Activated CD4-positive, alpha-beta T cell treated with anti-CD3 and anti-CD28 coated beads for 48 hours (primary cell): ENCODE measurements at regions not wholly inside any gene's neighbourhood (a gene's known extent, or its start where the extent isn't known, plus 50 kb on each side); places are given as distances from the start of the nearest gene placed in this dataset.
"Not testable (repeated sequence)": the region's sequence is repeated elsewhere in the genome, so short reads cannot be mapped to it uniquely, and the experiment has no call there.

ENCODE experiments used
- DNase-seq: peaks from one replicate; pipeline ENCODE4 v3.0.0-alpha.2; 2020

DNA sequence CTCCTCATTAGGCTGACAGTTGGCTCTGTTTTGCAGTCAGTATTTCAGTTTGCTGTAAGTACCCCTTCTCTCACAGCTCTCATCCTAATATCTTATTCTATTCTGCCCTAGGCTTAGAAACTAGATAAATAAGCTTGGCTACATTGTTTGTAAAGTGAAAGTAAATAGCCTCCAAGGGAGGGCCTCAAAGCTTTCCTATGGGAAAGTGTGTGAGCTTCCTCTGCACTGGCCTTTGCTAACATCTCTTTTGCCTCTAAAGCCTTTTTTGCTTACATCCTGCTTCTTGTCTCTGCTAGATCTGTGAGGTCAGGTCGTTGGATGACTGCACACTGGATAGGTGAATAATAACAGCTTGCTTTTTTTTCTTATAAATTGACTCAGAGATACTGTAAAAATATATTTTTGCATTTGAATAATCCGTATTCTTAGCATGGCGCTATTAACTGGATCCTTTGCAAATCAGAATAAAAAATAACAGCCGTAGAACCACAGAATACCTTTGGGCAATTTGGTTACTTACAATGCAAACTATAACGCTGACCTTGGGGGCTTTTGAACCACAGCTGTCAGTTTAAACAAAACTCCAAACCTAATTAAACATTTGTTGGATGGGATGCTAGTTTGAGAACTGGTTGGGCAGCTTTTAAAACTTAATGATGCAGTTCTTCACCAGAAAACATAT lies 55.1 kb downstream of the TTC6 start:
- no peak for DNase-seq

DNA sequence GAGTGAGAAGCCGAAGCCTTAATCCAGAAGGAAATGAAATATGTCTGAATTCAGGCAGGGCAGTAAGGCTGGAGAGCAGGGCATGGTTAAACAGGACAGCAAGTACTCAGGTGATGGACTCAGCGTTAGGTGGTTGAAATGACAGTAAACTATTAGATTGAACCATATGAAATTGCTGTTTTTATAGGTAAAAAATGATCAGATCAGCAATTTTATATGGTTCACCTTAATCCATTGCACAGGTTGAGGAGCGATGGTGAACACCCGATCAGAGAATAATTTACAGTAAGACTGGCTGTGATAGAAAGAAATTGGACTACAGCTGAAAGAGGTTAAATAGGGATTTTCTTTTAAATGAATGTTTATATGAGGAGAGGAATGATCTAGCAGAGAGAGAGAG lies 56.6 kb downstream of the TTC6 start:
- DNase-seq: no peak

DNA sequence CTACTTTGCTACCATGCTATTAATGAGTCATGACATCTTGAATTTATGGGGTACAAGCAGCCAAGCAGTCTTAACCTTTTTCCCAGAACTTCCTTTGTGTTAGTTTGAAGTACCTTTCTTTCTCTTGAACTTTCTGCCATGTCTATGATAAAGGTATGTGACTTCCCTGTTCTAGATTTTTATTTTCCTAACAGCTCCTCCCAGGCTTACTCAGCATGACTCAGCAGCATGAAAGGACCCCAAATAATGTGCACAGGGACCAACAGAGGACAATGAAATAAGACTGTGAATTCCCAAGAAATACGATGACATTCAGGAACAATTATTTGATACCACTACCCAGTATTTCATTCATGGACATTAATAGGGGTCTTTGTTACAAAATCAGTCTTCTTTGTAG lies 60.0 kb downstream of the TTC6 start:
- DNase-seq: no peak

DNA sequence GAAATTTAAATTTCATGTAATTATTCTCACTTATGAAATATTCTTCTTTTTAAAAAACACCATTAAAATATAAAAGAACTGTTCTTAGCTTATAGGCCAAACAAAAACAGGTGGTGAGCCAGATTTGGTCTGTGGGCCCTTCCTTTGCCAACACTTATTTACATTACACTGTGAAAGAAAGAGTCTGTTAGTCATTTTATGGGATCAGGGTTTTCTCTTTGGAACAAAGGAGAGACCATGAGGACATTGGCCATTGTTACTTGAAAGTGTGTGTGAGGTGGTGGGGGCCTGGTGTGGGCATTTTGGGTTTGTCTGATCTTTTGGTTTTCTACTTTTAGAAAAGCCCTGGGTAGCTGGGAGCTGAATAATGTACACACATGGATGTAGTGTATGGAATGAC lies 62.7 kb downstream of the TTC6 start:
- DNase-seq: no peak

DNA sequence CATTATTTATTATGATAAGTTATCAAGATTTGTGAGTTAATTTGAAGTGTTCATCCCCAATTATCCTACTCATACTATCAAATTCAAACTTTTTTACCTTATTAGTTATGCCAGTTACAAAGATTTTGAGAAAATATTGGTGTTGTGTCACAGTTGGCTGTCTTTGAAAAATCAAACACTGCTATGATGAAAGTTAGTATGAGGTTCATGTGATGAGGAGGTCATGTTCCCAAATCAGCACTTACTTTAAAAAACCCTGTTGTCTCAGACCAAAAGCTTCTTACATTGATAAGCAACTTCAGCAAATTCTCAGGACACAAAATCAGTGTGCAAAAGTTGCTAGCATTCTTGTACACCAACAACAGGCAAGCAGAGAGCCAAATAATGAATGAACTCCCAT lies 68.1 kb downstream of the TTC6 start:
- DNase-seq: no peak

DNA sequence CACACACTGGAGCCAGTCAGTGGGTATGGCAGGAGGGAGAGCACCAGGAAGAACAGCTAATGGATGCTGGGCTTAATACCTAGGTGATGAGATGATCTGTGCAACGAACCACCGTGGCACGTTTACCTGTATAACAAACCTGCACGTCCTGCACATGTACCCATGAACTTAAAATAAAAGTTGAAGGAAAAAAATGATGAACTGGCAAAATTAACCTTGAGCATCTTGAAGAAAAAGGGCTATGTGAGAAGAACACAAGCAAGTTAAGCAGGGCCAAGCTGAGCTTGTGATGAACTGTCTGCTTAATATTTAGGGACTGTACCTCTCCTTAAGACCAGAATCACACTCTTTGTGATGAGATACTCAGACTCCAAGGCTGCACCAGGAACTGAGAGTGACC lies 70.0 kb downstream of the TTC6 start:
- DNase-seq: no peak

DNA sequence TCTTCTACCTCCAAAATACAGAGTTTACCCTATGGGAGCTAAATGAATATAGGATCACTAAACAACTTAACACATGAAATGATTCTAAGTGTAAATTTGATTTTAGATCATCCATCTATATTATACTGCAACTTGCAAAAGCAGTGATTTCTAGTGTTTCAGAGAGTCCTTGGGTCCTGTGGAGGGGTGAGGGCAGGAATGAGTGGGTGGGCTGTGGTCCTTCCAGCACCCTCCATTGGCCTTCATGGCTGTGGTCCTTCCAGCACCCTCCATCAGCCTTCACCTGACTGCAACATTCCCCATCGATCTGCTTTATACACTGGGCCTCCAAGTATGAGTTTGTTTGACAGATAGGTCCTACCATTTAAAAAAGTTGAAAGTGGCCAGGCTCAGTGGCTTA lies 70.5 kb downstream of the TTC6 start:
- DNase-seq: no peak

DNA sequence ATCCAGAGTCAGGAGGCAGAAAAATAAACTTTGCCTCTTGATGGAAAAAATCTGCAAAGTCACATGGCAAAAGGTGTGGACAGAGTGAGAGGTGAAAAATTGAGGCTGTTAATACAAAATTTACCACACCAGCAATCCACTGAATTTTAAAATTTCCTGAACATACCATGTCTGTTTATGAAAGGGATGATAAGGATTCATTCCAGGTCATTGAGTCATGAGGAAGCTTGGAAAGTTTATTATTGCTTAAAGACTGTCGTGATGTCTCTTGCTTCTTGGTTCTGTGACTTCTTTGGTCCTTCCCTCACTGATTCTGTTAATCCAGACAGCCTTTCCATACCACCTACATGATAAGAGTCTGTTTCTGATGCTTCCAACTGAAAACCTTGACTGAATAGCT lies 73.2 kb downstream of the TTC6 start:
- no peak for DNase-seq

DNA sequence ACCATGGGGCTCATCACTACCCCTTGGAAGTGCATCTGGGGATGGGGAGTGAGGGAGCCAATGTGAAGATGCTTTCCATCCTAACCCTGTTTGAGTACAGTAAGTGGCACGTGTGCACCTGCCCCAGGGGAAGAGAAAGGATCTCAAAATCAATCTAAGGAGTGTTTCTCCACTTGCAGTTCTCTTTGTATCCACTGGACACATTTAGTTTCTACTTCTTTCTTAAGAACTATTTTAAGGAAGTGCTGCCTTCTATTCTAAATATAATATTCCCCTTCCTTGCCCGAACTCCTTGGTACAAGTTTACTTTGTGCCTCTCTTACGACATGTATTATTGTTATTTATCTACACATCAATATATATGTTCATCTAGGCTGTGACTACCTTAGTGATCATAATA lies 73.8 kb downstream of the TTC6 start:
- DNase-seq: no peak

DNA sequence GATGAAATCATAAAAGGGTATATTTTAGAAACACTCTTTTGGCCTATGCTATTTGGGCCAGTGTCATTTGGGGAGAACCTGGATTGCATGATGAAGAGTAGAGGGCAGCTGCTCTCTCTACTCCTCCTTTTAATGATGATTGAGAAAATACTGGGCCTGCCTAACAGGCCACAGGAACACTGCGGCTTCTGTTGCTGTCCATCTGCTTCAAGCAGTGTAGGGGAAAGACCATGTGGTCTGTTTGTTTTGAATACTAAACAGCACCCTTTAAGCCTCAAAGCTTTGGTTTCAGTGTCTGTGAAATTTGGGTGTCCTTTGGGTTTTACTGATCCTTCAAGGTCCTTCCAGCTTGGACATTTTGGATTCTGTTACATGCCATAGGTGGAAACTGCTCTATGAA lies 78.0 kb downstream of the TTC6 start:
- no peak for DNase-seq

DNA sequence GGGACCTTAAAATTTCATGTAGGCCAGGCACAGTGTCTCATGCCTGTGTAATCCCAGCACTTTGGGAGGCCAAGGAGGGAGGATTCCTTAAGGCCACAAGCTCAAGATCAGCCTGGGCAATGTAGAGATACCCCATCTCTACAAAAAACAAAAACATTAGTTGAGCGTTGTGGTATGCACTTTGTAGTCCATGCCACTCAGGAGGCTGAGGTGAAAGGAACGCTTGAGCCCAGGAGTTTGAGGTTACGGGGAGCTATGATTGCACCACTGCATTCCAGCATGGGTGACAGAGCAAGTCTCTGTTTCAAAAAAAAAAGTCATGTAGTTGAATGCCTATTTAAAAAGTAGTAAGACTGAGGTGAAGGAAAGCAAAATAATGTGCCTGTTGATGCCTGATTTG lies 83.5 kb downstream of the TTC6 start:
- DNase-seq: no peak

DNA sequence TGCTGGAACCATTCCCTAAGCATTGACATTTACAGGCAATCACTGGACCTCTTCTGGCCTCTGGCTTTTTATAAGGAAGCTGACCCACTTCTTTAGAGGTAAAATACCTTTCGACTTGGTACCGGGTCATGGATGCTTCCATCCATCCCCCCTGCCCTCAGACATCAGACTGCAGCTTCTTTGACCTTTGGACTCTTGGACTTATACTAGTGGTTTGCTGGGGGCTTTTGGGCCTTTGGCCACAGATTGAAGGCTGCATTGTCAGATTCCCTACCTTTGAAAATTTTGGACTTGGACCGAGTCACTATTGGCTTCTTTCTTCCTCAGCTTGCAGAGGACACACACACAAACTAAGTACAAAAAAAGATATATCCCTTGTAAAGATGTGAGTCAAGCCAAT lies 86.1 kb downstream of the TTC6 start:
- no peak for DNase-seq

DNA sequence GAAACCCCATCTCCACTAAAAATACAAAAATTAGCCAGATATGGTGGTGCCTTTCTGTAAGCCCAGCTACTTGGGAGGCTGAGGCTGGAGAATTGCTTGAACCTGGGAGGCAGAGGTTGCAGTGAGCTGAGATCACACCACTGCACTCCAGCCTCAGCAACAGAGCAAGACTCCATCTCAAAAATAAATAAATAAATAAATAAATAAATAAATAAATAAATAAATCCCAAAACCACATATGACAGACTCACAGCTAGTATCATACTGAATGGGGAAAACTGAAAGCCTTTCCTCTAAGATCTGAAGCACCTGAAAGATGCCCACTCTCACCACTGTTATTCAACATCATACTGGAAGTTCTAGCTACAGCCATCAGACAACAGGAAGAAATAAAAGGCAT lies 97.3 kb downstream of the TTC6 start:
- DNase-seq: not testable (repeated sequence)

DNA sequence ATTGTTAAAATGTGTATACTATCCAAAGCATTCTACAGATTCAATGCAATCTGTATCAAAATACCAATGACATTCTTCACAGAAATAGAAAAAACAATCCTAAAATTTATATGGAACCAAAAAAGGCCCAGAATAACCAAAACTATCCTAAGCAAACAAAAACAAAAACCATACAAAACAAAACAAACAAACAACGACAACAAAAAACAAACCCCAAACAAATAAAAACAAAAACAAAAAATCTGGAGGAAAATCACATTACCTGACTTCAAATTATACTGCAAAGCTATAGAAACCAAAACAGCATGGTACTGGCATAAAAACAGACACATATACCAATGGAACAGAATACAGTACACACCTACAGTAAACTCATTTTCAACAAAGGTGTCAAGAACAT lies 98.0 kb downstream of the TTC6 start:
- not testable (repeated sequence) for DNase-seq

DNA sequence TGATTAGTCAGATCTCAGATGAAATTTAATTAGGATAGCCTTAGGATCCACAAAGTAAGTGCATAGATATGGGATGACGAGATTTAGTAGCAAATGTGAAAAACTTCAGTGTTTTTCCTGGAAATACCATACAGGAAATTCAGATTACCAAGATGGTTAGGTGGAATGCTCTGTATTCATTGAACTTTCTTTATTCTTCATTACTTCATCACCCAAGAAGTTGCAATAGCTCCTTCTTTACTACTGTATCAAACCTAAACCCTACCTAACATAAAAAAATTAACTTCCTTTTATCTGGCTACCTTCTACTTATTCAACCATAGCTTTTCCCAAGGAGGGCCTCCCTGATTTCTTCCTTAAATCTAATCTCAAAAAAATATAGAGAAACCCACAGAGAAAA lies 100.4 kb downstream of the TTC6 start:
- no peak for DNase-seq

DNA sequence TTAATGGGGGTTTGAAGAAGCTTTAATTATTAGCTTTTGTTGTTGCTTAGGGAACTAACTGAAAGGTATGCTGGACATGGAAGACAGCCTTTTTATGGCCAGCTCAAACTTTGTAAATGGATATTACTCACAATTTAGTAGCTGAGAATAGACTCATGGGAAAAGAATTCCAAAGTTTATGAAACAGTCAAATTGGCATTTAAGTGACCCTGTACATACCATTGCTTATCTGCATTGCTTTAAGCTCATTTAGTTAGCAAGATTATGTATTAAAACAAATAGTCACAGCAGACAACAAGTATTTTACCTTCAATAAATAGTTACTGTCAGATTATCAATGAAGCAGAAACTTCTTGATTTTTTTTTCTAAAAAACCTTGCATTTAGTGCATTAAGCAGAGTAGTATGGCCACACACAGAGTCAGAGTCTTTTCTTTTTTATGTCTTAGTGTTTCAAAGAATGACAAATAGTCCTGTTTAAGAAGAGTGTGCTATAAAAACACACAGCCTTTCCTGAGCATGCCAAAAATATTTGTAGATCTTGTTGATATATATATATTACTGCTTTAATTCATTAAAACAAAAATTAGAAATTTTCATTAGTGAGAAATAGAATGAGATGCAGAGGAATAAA lies 102.2 kb downstream of the TTC6 start:
- no peak for DNase-seq

DNA sequence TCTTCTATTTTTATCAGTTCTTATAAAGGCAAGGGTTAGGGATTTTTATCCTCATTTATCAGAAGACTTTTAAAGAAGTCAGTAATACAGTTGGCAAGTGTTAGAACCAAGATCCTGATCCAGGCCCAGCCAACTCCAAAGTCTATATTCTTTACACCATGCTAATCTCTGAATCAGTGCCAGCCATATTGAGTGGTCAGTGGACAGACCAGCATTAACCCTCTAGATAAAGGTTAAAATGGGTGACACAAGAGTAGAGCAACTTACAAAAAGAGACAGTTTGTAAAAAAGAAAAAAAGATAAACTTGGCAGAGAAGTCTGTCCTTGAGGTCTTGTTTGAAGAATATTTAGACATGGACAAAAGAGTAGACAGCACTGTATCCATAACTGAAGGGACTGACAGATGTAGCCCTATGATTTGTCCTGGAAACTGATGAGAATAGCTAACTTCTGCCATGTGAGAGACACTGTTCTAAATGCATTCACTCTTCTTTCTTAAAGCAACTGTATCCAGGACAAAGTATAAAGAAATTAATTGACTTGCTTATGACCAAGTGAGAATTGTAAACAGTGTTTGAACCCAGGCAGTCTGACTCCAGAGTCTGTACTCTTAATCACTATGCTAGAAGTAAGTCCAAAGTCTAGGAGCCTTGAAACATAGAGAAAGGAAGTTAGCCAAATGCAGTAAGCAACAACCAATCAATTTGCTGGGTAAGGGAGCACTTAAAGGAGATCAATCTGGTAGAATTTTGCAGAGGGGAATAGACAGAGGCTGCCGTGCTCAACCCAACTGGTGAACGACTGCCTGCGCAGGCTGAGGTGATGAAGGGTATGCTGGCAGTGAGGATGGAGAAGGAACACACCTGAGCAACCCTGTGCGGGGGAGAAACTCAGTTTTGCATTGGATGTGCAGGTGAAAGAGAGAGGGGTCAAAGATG lies 103.7 kb downstream of the TTC6 start:
- DNase-seq: no peak

DNA sequence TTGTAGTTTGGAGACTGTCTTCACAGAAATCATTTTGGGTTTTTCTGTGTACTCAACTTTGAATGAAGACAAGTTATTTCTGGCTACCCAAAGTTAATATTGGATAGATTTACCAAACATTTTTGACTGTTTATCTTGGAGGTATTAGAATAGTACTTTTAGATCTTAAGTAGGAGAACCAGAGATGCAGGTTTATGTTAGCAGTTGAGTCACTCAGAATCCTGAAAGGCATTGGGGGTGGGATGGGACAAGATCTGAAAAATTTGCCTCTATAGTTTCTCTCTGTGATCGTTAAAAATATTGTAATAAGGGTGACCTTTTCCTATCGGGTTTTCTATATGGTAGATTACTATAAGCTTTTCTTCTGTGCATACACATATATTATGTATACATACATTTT lies 112.3 kb downstream of the TTC6 start:
- no peak for DNase-seq

DNA sequence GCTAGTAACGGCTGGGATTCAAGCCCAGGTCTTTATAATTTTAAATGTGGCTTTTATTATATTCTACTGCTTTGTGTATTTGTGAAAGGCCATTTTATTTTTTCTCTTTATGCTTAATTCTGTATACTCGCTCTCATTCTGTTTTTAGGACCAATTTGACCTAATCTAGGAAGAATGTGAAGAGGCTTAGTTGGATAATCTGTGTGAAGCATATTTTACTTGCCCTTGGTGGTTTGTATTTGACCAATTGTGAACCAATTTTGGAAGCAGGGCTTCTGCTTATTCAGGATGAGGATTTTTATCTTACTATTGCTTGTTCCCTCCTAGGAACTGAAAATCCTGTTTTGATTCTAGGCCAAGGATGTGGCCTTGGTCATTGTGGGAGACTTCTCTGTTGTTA lies 113.1 kb downstream of the TTC6 start:
- DNase-seq: no peak

DNA sequence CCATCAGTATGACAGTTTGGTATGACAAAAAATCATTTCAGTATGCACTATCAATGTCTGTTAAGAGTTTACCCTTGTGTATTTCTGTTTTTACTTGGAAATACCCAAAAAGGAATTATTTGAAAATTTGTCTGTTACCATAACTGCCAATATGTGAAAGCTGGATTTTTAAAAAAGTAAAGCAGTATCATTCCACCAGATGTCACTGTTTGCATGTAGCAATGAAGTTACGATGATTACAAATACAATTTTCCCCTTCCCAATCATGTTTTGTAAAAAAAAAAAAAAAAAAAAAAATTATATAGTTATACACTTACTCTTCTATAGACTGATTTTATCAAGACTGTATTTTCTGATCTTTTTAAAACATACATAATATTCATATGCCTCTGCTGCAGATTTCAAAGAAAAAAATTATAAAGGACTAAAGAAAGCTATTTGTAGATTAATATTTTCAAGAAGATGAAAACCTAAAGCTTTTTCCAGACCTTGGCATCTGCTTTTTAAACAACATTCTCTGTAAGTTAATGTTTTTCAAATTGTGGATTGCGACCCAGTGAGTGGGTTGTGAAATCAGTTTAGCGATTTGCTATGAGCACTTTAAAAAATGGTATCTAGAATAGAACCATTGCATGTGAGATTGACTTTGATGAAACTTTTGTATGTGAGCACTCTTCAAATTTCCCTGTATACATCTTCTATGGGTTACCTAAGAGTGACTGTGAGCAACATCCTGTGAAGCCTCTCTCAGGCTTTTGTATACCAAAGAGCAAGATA lies 114.2 kb downstream of the TTC6 start:
- no peak for DNase-seq

DNA sequence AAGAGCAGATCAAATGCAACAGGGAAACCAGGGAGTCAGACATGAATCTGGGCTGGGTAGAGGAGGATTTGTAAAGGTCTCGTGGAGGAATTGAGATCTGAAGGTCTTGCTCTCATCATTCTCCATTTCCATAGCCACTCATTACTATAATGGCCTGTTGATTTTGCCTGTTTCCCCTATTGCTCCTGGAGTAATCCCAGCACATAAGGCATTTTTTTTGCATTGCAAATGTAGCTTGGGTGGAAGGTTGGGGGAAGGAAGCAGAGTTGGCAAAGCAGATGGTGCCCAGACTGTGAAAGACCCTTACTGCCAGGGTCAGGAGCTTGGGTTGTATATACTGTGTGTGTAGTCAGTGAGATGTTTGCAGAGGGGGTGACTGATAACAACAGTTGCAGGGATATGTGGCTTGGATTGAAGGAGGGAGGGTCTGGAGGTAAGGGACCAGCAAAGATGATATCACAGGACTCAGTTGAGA lies 116.0 kb downstream of the TTC6 start:
- no peak for DNase-seq

DNA sequence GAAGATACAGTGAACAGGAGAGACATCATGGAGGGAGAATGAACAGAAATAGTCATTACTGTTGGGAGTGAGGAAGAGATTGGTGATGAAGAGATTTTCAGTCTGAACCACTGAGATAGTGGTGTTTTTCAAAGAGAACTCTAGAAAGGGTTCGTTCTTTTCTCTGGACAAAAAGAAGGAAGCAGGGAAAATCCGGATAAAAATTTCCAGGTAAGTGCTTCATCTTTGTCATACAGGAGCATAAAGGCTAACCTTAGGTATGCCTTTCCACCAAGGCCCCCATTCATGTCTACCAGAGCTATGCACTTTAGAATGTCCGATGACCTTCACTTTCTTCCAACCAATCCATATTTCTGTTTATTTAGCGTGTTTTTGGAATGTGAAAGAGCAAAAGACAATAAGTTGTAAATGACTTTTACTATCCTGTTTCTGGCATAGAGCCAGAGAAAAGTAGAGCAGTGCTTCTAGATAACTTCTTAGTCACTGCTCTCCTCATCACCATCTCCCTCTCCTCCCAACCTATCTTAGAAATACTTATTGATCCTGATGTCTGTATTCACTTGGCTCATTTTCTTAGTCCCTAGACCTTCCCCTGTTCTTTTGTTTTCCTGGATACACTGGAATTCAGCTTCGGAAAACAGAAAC lies 116.5 kb downstream of the TTC6 start:
- DNase-seq: no peak

DNA sequence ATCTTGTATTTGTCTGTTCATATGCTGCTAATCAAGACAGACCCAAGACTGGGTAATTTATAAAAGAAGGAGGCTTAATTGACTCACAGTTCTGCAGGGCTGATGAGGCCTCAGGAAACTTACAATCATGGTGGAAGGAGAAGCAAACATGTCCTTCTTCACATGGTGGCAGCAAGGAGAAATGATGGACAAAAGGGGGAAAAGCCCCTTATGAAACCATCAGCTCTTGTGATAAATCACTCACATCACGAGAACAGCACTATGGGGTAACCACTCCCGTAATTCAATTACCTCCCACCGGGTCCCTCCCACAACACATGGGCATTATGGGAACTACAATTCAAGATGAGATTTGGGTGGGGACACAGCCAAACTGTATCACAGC lies 117.0 kb downstream of the TTC6 start:
- not testable (repeated sequence) for DNase-seq
